H9 (cell line): ENCODE measurements at regions not wholly inside any gene's neighbourhood (a gene's known extent, or its start where the extent isn't known, plus 50 kb on each side); places are given as distances from the start of the nearest gene placed in this dataset.

ENCODE experiments used
- DNase-seq: peaks from one replicate; pipeline ENCODE4 v3.0.0-alpha.2; 2017
- H2AFZ ChIP-seq: one replicate; pipeline ENCODE4 v1.6.1; 2013; ENCODE audit warnings: mild to moderate bottlenecking, low read length, control low read depth, moderate library complexity
- H2AK5ac ChIP-seq: 2 replicates; pipeline ENCODE4 v1.6.1; 2013; ENCODE audit warnings: low read length, control low read depth, mixed read lengths; ENCODE audit not compliant: insufficient read length
- H2BK120ac ChIP-seq: one replicate; pipeline ENCODE4 v1.6.1; 2013; ENCODE audit warnings: low read depth, mild to moderate bottlenecking, low read length, control low read depth, inconsistent platforms; ENCODE audit not compliant: poor library complexity, severe bottlenecking
- H2BK12ac ChIP-seq: 2 replicates; pipeline ENCODE4 v1.6.1; 2013; ENCODE audit warnings: low read length, control low read depth, mixed read lengths, low read depth; ENCODE audit not compliant: insufficient read length
- H2BK15ac ChIP-seq: 2 replicates; pipeline ENCODE4 v1.6.1; 2013; ENCODE audit warnings: low read depth, low read length, control low read depth
- H2BK20ac ChIP-seq: one replicate; pipeline ENCODE4 v1.6.1; 2013; ENCODE audit warnings: low read depth, mild to moderate bottlenecking, low read length, control low read depth, inconsistent platforms; ENCODE audit not compliant: poor library complexity, severe bottlenecking
- H2BK5ac ChIP-seq: 2 replicates; pipeline ENCODE4 v1.6.1; 2013; ENCODE audit warnings: low read length, control low read depth, mixed read lengths; ENCODE audit not compliant: insufficient read length
- H3K14ac ChIP-seq: 2 replicates; pipeline ENCODE4 v1.6.1; 2013; ENCODE audit warnings: low read length, control low read depth; ENCODE audit not compliant: insufficient read depth
- H3K18ac ChIP-seq: 2 replicates; pipeline ENCODE4 v1.6.1; 2013; ENCODE audit warnings: low read depth, mild to moderate bottlenecking, mixed read lengths, low read length, control low read depth; ENCODE audit not compliant: insufficient read length
- H3K23ac ChIP-seq: 2 replicates; pipeline ENCODE4 v1.6.1; 2013; ENCODE audit warnings: low read length, control low read depth, mixed read lengths, low read depth; ENCODE audit not compliant: insufficient read length
- H3K23me2 ChIP-seq: 2 replicates; pipeline ENCODE4 v1.6.1; 2013; ENCODE audit warnings: low read depth, mild to moderate bottlenecking, mixed read lengths, low read length, control low read depth; ENCODE audit not compliant: insufficient read length, poor library complexity, severe bottlenecking
- H3K27ac ChIP-seq: 2 replicates; pipeline ENCODE4 v1.5.1; 2013; ENCODE audit warnings: low read length, control low read depth, mixed read lengths, low read depth; ENCODE audit not compliant: insufficient read length
- H3K27me3 ChIP-seq: 2 replicates; pipeline ENCODE4 v1.6.1; 2013; ENCODE audit warnings: low read length, control low read depth, inconsistent platforms; ENCODE audit not compliant: insufficient read depth
- H3K4ac ChIP-seq: 2 replicates; pipeline ENCODE4 v1.6.1; 2013; ENCODE audit warnings: low read depth, mild to moderate bottlenecking, control low read depth, inconsistent platforms, low read length, moderate library complexity
- H3K4me1 ChIP-seq: 2 replicates; pipeline ENCODE4 v1.6.1; 2013; ENCODE audit warnings: low read length, control low read depth, inconsistent platforms; ENCODE audit not compliant: insufficient read depth
- H3K4me2 ChIP-seq: 2 replicates; pipeline ENCODE4 v1.6.1; 2013; ENCODE audit warnings: low read length, control low read depth, mixed read lengths; ENCODE audit not compliant: insufficient read length, insufficient read depth
- H3K56ac ChIP-seq: 2 replicates; pipeline ENCODE4 v1.6.1; 2013; ENCODE audit warnings: low read depth, mild to moderate bottlenecking, mixed read lengths, low read length, control low read depth; ENCODE audit not compliant: insufficient read length
- H3K79me1 ChIP-seq: 2 replicates; pipeline ENCODE4 v1.6.1; 2013; ENCODE audit warnings: low read depth, mild to moderate bottlenecking, moderate library complexity, low read length, control low read depth, inconsistent platforms; ENCODE audit not compliant: insufficient read depth, poor library complexity, severe bottlenecking
- H3K79me2 ChIP-seq: 2 replicates; pipeline ENCODE4 v1.6.1; 2013; ENCODE audit warnings: low read length, control low read depth, inconsistent platforms; ENCODE audit not compliant: insufficient read depth
- H3K9ac ChIP-seq: 2 replicates; pipeline ENCODE4 v1.6.1; 2013; ENCODE audit warnings: low read length, control low read depth, mixed read lengths; ENCODE audit not compliant: insufficient read length; ENCODE audit errors: extremely low read depth
- H3K9me3 ChIP-seq: one replicate; pipeline ENCODE4 v1.6.1; 2013; ENCODE audit warnings: low read depth, low read length, inconsistent platforms; ENCODE audit not compliant: control insufficient read depth
- H3T11ph ChIP-seq: one replicate; pipeline ENCODE4 v1.6.1; 2013; ENCODE audit warnings: mild to moderate bottlenecking, low read length, control low read depth, inconsistent platforms
- H4K20me1 ChIP-seq: one replicate; pipeline ENCODE4 v1.6.1; 2013; ENCODE audit not compliant: control insufficient read depth, insufficient read length, insufficient read depth
- H4K5ac ChIP-seq: 2 replicates; pipeline ENCODE4 v1.6.1; 2013; ENCODE audit warnings: low read depth, mild to moderate bottlenecking, mixed read lengths, low read length, control low read depth; ENCODE audit not compliant: insufficient read length
- H4K8ac ChIP-seq: replicated peaks from 2 replicates; pipeline ENCODE4 v1.6.1; 2013; ENCODE audit warnings: low read length, control low read depth, mixed read lengths, low read depth; ENCODE audit not compliant: insufficient read length
- H4K91ac ChIP-seq: 2 replicates; pipeline ENCODE4 v1.6.1; 2013; ENCODE audit warnings: low read depth, mild to moderate bottlenecking, moderate library complexity, mixed read lengths, low read length, control low read depth; ENCODE audit not compliant: insufficient read length
- H3K27ac Mint-ChIP-seq, 3 experiments: 2 replicates in 2 of 3; 3 replicates in 1 of 3; pipeline ENCODE4 v1.8.0; 2020 to 2021; ENCODE audit warnings: mixed read lengths in 3 of 3, mild to moderate bottlenecking in 1 of 3, moderate library complexity in 1 of 3
- H3K27me3 Mint-ChIP-seq: 2 replicates; pipeline ENCODE4 v1.8.0; 2021; ENCODE audit warnings: low read depth, mild to moderate bottlenecking, moderate library complexity, mixed read lengths
- H3K36me3 Mint-ChIP-seq, 3 experiments: 2 replicates in 2 of 3; 3 replicates in 1 of 3; pipeline ENCODE4 v1.8.0; 2020 to 2021; ENCODE audit warnings: low read depth in 3 of 3, mixed read lengths in 3 of 3; ENCODE audit not compliant: insufficient read depth in 1 of 3
- H3K4me1 Mint-ChIP-seq, 2 experiments: 2 replicates each; pipeline ENCODE4 v1.8.0; 2020; ENCODE audit warnings: mixed read lengths in 2 of 2
- H3K4me3 Mint-ChIP-seq, 2 experiments: 2 replicates in 1 of 2; 3 replicates in 1 of 2; pipeline ENCODE4 v1.8.0; 2020 to 2021; ENCODE audit warnings: mild to moderate bottlenecking in 2 of 2, mixed read lengths in 2 of 2, moderate library complexity in 1 of 2
- H3K9me3 Mint-ChIP-seq, 2 experiments: 2 replicates in 1 of 2; 3 replicates in 1 of 2; pipeline ENCODE4 v1.8.0; 2020; ENCODE audit warnings: mild to moderate bottlenecking in 2 of 2, mixed read lengths in 2 of 2, moderate library complexity in 1 of 2
- CTCF ChIP-seq: fragments of 200-600 bp; sonication (generic); conservative IDR thresholded peaks from 3 replicates; pipeline ENCODE4 v1.8.0; 2021; ENCODE audit warnings: antibody characterized with exemption, mild to moderate bottlenecking
- WGBS: extraction: QIAGEN DNeasy Blood & Tissue Kit; methylation state at CpG from one replicate; pipeline ENCODE4 v1.1.7; 2013; ENCODE audit warnings: missing lambda C conversion rate, low lambda C conversion rate, mixed read lengths; ENCODE audit not compliant: insufficient read length; ENCODE audit errors: extremely low coverage; 5-methylcytosine and 5-hydroxymethylcytosine counted together

DNA sequence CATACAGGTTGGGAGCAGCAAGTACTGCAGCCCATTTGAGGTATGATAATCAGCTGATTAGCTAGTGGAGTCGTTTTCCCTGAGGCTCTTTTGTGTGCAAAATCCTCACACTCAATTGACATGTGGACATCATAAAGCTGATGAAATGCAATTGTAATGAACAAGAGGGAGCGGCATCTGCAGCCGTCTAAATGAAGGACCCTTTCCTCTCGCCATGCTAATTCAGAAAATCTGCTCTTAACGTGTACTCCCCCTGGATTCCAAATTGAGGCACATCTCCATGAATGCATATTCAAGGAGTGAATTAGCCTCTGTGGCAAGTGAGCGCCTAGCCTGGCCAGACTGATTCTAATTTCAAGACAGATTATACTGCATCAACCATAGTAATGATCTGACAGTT, 260.9 kb upstream of the ATP5MC3 start:
- Mint-ChIP-seq H3K27me3 (no peaks in the 10 kb centered on the region; the same call in 1 of the 2 replicates), H3K36me3 (no peaks in the 10 kb centered on the region), H3K4me1 (peaks cover 14 to 24% of the 10 kb centered on the region in 2 experiments), H3K27ac (no peak overlapping the region), H3K4me3 (no peak overlapping the region; a peak in 1 of 5 replicates), H3K9me3 (no peaks in the 10 kb centered on the region)
- H3K9me3 ChIP-seq, result no peaks in the 10 kb centered on the region
- no peak overlapping the region for H2BK12ac ChIP-seq
- no peak overlapping the region for H3K14ac ChIP-seq
- no peaks in the 10 kb centered on the region; the same call in 1 of the 2 replicates for H3K4me1 ChIP-seq
- no peaks in the 10 kb centered on the region for H3K79me2 ChIP-seq
- H3K23me2 ChIP-seq, result no peaks in the 10 kb centered on the region
- H4K5ac ChIP-seq, result no peak overlapping the region
- no peak overlapping the region for H3K56ac ChIP-seq
- H3K27me3 ChIP-seq, result no peaks in the 10 kb centered on the region; the same call in 1 of the 2 replicates
- H2BK120ac ChIP-seq, result no peak overlapping the region
- H3K79me1 ChIP-seq, result no peaks in the 10 kb centered on the region
- no peak overlapping the region for H2AFZ ChIP-seq
- H4K8ac ChIP-seq, result no peak overlapping the region
- no peak for DNase-seq
- H3K23ac ChIP-seq, result no peak overlapping the region
- no peak overlapping the region for H2AK5ac ChIP-seq
- no peak overlapping the region for H3K4ac ChIP-seq
- no peak for TF ChIP-seq CTCF
- no peak overlapping the region for H3K9ac ChIP-seq
- no peak overlapping the region for H3K27ac ChIP-seq
- no peak overlapping the region for H3K4me2 ChIP-seq
- no peak overlapping the region for H3T11ph ChIP-seq
- no peak overlapping the region for H3K18ac ChIP-seq
- H2BK20ac ChIP-seq, result no peak overlapping the region
- no peaks in the 10 kb centered on the region for H4K20me1 ChIP-seq
- no peak overlapping the region for H2BK5ac ChIP-seq
- WGBS, result no CpG with 5 or more reads among the region's 6 CpGs
- H2BK15ac ChIP-seq, result no peak overlapping the region
- H4K91ac ChIP-seq, result no peak overlapping the region
